HG03442 (cell line): ENCODE measurements at regions not wholly inside any gene's neighbourhood (a gene's known extent, or its start where the extent isn't known, plus 50 kb on each side); places are given as distances from the start of the nearest gene placed in this dataset.

ENCODE experiments used
- ATAC-seq: cut with Tn5 transposase; IDR thresholded peaks from one replicate; pipeline ENCODE4 v1.9.1; 2021; ENCODE audit warnings: mild to moderate bottlenecking, moderate library complexity; ENCODE audit not compliant: unreplicated experiment

DNA sequence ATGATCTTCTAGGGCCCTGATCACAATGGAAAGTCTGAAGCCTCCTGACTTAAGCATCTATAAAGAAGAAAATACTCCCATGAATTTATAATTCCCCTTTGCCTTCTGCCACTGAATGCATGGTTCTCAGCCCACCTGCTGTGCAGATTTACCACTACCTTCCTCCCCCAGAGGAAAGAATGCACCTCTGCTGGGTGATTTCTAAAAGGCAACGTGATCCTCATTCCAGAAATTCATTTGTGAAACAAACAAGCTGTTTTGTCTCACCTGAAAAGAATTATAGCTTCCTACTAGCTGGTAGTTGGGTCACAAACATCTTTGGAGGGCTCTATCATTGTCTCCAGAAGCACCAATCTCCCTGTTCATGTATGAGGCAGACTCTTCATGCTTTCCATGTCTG lies 320.2 kb downstream of the CDC14C start:
- no peak for ATAC-seq

DNA sequence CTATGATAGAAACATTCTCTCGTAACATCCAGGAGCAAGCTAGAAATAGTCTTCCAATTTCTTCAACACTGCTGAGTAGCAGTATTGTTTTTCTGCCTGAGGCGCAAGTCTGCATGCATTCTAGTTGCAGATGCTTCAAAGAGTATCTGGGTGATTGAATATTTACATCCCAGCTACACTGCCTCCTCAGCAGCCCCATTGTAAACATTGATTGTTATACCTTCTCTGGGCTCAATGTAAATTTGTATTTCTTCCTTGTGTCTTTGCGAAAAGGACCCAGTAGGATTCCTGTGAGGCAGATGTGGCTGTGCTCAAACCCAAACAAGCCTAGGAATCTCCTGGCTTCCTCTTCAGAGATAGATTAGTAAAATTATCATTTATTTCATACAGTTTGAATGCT lies 320.7 kb downstream of the CDC14C start:
- no peak for ATAC-seq

DNA sequence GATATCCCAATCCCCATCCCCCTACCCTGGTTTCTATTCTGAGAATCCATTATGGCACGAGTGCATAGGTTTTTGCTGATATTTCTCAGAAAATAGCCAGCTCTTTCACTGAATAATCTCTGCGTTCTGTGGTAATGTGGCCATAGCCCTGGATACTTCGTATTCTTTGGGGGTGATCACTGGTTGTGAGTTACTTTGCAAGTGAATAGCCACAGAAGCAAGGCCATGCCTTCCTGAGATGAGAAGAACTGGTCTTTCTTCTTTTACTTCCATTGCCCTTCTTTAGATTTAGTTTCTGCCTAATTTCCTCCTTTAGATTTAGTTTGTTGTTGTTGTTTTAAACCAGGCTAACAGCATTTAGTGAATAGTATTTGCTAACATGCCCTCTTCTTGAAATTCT lies 323.4 kb downstream of the CDC14C start:
- no peak for ATAC-seq

DNA sequence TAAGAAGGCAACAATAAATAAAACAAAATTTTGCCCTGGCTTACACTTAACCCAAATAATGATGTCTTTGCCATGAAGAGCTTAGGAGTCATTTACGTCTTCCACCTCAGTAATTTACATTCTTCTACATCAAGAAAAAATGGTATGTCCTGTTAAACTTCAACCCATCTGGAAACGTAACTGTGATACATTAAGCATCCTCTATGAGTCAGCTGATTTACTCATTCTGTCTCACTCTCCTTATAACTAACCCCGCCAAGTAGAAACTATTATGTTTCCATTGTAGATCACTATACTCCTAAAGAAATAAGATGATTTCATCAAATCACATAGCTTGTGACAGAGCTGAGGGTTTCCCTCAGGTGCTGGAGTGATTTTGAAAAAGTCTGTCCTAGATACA lies 330.7 kb downstream of the CDC14C start:
- ATAC-seq = no peak

DNA sequence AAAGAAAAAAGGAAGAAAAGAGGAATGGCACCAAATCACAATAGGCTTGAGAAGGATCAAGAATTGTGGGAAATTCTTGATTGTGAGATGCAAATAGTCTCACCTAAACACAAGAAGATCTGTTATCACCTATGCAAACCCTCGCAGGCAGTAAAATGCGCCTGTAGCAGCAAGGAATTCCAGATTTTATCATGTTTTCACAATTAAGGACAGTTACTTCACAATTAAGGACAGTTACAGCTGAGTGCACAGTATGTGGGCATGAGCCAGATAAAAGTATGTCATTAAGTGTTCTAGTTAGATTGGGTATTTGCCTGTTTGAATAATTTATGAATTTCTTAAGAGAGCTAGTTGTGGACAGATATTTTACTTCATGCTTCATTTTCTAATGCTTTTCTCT lies 336.2 kb downstream of the CDC14C start:
- ATAC-seq = no peak

DNA sequence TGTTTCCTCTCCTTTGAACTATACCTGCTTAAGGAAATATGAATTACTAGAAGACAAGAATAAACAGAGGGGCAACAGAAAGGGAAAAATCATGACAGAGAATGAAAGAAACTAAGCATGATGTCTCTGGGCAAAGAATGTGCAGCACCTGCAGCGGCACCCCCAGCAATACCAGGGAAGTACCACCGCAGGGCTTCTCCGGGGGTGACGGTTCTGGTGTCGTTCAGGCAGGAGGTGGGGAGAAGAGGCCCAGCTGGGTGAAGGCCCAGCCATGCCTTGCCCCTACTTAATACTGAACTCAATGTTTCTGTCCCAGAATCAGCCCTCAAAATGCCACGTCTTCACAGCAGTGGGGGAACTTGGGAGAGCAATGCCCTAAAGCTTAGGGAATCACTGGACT lies 337.6 kb downstream of the CDC14C start:
- ATAC-seq = no peak

DNA sequence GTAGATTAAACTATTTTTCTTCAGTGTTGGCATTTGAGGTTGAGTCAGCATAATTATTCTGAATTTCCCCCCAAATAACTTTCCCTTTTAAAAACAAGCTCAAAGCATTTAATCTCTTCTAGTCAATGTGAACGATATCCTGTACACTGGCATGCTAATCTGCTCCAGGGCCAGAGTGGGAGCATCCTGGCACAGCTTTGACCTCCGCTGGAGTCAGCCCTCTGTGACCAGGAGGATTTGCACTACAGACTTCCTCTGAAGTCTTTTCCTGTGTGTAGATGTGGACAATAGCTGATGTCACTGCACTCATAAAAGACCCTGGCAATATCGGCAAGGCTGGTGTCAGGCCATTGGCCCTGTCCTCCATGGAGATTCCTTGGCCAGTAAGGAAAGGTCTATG lies 340.2 kb downstream of the CDC14C start:
- no peak for ATAC-seq

DNA sequence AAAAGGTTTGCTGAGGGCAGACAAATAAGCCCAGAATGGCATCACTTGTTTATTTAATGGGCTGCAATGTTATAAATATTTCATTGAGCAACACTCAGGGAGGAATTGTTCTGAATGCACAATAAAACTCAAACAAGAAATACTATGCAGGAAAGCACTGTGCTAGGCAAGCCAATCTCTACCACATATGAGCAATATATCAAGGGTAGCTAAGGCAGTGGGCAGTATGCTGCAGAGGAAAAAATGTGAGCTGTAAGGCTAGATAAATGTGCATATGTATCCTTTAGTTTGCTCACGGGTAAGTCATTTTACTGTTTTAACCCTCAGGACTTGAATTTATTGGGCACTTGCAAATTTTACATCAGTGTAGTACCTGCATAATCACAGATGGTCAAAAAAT lies 349.6 kb downstream of the CDC14C start:
- ATAC-seq = no peak

DNA sequence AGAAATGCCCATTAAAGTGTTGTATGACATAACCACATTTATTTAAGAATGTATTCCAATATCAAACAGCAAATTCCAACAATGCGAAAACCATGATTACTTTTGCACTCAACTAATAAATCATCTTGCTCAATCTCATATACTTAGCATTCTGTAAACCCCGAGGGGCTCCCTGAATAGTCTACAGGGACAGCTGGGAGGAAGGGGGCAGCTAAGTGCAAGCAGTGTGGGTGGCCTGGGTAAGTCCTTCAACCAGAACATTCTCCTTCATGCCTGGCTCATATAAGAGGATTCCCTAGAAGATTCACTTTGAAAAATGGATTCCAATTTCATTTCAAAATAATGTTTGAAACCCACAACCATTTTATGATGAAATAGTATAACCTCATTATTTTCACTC lies 355.5 kb downstream of the CDC14C start:
- no peak for ATAC-seq

DNA sequence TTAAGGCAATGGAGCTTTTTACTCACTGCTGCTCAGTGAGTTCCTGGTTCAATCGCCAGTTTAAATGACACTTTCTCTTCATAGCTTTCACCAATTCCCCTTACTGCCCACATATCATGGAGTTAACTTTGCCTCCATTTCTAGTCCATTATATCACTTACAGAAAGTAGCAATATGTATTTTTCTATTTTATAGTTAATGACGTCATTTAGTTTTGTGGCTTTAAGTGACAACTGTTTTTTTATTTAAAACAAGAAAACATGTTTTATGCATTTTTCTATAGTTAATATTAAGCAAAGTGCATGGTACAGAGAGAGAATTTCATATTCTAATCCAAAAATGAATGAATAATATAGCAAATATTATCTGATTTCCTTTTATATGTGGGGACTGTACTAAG lies 363.3 kb downstream of the CDC14C start:
- no peak for ATAC-seq

DNA sequence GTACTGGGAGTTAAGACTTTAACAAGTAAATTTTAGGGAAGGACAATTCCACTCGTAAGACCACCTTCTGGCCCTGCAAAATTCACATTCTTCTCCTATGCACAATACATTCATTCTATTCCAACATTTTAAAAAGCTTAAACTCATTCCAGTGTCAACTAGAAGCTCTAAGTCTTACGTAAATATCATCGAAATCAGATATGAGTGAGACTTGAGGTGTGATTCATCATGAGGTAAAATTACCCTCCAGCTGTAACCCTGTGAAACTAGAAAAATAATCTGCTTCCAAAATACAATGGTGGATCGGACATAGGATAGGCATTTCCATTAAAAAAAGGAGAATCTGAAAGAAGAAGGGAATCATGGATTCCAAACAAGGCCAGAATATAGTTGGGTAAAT lies 370.3 kb downstream of the CDC14C start:
- ATAC-seq = no peak

DNA sequence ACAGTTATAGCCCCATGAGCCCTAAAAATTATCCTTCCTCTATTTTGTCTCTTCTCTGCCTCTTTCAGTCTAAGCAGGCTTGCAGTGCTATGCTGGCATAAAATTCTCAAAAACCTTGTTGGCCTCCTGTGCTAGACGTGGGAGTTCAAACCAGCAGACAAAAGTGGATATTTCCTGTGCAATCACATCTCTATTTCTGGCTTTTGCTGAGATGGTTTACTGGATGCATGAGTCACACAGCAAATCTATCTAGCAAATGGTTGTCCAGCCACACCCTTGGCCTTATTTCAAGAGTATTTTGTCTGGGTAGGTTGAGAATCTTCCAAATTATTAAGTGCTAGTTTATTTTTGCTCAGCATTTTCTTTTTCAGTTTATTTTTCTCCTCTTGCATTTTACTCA lies 370.8 kb downstream of the CDC14C start:
- no peak for ATAC-seq

DNA sequence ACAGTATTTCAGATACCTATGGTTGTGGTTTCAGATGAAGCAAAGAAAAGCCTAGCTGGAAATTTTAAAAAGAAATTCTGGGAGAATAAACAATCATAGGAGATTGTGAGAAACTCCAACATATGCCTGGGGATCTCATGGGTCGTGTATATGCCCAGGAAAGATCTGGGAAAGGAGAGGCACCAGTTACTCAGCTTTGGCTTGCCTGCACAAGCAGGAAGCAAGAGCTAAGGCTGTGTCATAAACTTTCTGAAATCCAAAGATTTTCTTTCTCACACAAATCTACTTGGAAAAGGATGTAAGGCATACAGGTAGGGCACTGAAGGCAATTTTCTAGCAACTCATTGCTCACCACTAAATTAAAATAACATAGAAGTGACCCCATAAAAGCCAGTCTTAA lies 373.6 kb downstream of the CDC14C start:
- no peak for ATAC-seq

DNA sequence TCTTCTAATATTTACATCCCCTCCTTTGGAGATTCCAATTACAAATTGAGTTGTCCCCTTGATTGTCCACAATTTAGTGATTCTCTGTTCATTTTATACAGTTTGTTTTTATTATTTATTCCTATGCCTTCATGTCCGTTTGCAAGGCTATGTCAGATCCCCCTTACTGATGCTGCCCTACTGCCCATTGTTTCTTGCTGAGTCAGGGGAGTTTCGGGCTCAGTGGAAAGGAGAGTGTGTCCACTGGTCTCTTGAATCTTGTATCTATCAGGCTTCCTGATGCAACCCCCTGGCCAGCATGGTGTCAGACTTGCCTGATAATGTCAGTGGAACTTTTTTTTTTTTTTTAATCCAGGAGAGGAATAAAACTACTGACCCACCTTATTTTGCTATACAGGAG lies 384.4 kb downstream of the CDC14C start:
- ATAC-seq = no peak

DNA sequence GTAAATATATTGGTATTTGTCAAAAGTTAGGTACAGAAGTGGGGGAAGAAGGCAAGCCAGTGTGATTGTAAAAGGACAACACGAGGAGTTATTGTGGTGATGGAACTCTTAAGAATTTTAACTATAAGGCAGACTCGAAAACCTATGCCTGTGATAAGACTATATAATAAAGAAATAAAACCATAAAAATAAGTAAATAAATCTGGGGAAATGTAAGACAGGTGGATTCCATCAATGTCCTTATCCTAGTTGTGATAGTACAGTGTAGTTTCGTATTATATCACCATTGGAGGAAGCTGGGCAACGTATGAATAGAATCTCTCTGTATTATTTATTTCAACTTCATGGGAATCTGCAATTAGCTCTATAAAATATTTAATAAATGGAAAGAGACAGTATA lies 395.7 kb downstream of the CDC14C start:
- no peak for ATAC-seq

DNA sequence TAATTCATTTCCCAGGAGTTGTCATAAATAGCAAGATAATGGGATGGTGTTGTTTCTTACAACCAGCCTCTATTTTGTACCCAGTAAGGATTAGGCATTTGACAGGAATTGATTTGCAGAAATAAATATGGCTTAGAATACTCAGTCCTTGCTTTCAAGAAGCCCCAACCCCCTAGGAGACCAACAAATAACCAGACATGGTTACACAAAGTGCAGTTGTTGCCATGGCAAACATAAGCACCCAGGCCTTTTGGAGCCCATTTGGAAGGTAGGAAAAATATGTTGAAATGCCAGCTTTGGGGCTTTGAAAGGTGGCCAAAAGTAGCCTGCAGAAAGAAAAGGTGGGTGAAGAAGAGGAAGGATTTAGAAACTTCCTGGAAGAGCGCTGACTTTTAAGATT lies 397.5 kb downstream of the CDC14C start:
- no peak for ATAC-seq

DNA sequence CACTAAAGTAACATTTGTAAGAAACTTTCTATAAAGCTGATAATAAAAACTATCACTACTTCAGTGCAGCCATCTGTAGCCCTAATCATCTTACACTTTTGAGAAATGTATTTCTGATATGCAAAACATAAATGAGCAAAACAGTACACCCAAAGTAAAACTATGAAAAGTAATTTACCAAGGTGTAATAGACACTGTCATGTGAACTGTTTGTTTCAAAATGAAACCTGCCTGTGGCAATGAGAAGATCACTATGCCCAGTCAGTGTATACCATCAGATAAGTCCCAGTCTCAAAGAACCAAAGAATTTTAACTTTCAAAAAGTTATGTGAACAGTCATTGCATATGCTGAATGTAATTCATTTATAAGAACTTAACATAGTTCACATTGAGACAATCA lies 398.1 kb downstream of the CDC14C start:
- no peak for ATAC-seq

DNA sequence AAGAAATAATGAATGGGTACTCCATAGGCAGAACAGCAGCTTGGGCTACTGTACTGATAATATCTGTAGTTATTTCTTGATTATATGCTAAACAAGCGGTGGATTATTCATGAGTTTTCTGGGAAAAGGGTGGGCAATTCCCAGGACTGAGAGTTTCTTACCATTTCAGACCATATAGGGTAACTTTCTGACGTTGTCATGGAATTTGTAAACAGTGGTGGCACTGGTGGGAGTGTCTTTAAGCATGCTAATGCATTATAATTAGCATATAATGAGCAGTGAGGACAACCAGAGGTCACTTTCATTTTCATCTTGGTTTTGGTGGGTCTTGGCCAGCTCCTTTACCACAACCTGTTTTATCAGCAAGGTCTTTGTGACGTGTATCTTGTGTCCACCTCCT lies 399.7 kb downstream of the CDC14C start:
- ATAC-seq = no peak

DNA sequence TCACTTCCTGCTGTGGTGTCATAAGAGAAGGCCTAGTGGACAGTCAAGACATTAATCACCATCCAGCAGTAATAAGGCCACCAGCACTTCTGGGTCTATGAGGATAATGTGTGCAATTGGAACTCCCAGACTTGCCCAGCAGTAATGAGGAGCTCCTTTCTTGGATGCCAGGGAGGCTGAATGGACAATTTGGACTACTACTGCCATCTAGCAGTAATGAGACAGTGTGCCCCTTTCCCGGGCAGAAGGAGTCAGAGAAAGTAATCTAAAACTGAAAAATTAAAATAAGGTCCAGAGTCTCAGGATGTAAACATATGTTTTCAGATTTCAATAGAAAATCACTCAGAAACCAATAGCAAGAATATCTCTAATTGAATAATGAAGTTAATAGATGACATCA lies 400.4 kb downstream of the CDC14C start:
- ATAC-seq = no peak

DNA sequence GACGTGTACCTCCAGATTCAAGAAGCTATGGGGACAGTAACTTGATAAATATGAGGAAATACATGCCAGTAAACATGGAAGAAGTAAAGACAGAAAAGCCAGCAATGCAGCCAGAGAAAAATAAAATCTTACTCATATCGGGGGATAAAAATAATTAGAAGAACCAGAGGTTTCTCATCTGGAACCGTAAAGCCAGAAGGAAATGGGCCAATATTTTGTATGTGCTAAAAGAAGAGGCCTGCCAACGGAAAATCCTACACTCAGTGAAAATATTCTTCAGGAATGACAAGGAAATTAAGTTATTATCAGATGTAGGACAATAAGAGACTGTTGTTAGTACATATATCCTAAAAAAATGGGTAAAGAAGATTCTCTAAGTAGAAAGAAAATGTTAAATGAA lies 401.2 kb downstream of the CDC14C start:
- ATAC-seq = no peak

DNA sequence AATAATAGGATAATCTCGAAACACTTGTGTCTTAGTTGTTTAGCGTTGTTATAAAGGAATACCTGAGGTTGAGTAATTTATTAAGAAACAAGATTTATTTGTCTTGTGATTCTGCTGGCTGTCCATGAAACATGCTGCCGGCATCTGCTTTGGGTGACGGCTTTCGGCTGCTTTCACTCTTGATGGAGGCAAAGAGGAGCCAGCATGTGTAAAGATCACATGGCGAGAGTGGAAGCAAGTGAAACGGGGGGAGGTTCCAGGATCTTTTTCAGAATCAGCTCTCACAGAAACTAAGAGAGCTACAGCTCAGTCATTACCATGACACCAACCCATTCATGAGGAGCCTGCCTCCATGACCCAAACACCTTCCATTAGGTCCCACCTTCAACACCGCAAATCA lies 402.8 kb downstream of the CDC14C start:
- ATAC-seq = no peak

DNA sequence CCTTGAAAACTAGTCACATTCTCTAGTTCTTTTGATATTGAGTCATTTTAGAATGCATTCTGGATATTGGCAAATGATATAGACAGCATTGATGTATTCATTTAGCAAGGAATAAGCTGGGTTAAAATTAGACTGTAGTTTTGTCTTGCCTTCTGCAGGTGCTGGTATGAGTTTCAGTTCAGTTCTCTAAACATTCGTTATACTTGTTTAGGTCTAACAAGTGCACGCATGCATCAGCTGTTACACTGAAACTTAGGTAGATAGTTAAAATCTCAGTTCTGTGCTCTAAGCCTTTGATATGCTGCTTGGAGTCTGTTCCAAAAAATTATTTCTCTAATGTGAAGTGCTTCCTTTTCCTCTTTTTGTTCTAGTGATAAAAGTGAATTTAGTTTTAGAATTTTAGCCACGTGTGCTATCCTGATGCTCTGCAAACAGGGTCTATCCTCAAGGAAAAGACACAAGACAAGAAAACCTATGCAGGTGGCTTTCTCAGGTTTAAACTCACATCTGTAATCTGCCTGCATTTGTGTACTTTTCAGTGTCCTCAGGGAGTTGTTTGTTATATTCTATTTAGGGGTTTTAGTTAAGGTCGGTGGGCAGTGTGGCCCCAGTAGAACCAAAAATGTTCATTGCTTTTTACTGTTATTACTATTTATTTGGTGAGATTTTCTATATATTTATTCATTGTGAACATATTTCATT lies 409.0 kb downstream of the CDC14C start:
- ATAC-seq = peak; percentile 89

DNA sequence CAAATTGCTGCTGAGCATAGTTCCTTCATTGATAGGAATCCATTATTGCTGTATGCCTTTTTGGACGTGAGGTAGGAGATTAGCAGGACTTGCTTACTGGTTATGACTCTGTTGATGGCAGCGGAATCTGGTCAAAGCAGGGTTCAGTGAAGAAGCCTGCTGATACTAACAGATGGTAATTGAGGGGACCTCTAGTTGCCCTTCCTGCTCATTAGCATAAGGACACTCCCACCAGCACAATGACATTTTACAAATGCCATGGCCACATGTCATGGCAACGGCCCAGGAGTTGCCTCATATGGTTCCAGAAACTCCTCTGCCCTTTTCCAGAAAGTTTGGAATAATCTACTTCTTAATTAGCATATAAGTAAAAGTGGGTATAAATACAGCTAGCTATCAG lies 417.5 kb downstream of the CDC14C start:
- ATAC-seq = no peak

DNA sequence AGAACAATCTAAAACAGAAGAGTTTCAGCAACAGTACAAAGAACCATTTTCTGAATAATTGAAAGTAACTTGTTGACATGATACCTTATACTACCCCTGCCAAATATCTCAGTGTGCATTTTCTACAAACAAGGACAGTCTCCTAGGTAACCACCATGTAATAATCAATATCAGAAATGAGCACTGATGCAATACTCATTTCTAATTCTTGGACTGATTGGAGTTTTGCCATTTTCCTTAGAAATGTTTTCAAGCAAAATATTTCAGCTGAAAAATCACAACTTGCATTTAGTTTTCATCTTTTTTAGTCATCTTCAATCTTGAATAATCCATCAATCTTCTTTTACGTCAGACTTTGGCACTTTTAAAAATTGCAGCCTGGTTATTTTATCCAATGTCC lies 420.2 kb downstream of the CDC14C start:
- no peak for ATAC-seq
